DND-41 (cell line): ENCODE measurements at regions not wholly inside any gene's neighbourhood (a gene's known extent, or its start where the extent isn't known, plus 50 kb on each side); places are given as distances from the start of the nearest gene placed in this dataset.
"Not testable (repeated sequence)": the region's sequence is repeated elsewhere in the genome, so short reads cannot be mapped to it uniquely, and the experiment has no call there.

Experiments
- EZH2 ChIP-seq: IDR thresholded peaks from 3 replicates; pipeline ENCODE4 v1.6.1; 2012; ENCODE audit warnings: borderline replicate concordance, low read depth, mild to moderate bottlenecking, moderate library complexity, low read length, inconsistent platforms; ENCODE audit not compliant: severe bottlenecking
- TF ChIP-seq, protein P1 (sequence below): IDR thresholded peaks from 2 replicates; pipeline ENCODE4 v1.5.1; 2012; ENCODE audit warnings: borderline replicate concordance, low read length, moderate library complexity, mild to moderate bottlenecking; ENCODE audit not compliant: poor library complexity, severe bottlenecking; ENCODE audit errors: extremely low read depth

DNA sequence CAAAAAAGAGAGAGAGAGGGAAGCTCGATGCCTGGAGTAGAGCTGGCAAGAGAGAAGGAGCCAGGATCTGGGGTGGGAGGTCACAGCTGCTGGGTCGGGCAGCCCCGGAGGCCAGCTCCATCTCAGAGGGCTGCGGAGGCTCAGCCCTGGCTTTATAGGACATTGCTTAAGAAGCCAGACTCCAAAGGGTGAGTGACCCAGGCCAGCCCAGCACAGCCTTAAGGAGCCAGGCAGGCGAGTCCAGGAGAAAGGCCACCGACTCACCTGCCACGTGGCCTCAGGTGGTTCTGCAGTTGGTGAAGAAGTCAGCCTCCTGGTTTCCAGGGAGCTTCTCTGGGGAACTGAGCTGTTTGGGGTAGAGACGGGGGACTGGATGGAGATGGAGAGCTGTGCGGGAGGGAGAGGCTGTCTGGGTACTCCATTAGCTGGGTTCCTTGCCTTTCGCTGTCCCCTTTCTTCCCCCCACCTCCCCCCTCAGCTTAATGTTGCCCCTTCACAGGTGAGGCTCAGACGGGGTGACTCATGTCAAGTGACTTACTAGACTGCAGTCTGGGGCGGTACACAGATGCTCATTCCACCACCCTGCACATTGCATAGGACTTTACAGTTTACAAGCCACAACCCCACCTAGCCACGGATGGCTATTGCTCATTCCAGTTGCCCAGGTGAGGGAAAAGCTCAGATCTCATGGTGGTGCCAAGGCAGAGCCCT, 85.9 kb upstream of the POTEM start:
- not testable (repeated sequence) for TF ChIP-seq EZH2
- TF ChIP-seq, protein P1, sequence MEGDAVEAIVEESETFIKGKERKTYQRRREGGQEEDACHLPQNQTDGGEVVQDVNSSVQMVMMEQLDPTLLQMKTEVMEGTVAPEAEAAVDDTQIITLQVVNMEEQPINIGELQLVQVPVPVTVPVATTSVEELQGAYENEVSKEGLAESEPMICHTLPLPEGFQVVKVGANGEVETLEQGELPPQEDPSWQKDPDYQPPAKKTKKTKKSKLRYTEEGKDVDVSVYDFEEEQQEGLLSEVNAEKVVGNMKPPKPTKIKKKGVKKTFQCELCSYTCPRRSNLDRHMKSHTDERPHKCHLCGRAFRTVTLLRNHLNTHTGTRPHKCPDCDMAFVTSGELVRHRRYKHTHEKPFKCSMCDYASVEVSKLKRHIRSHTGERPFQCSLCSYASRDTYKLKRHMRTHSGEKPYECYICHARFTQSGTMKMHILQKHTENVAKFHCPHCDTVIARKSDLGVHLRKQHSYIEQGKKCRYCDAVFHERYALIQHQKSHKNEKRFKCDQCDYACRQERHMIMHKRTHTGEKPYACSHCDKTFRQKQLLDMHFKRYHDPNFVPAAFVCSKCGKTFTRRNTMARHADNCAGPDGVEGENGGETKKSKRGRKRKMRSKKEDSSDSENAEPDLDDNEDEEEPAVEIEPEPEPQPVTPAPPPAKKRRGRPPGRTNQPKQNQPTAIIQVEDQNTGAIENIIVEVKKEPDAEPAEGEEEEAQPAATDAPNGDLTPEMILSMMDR: not testable (repeated sequence)
